ENCODE measurements at regions not wholly inside any gene's neighbourhood (a gene's known extent, or its start where the extent isn't known, plus 50 kb on each side); places are given as distances from the start of the nearest gene placed in this dataset.
A peak's percentile ranks its signal among the peaks of the same experiment; 100 is the strongest.
"Not testable (repeated sequence)": the region's sequence is repeated elsewhere in the genome, so short reads cannot be mapped to it uniquely, and the experiment has no call there.

- DNase-seq (ENCODE audit: low spot score), result not testable (repeated sequence)
Measured at GRCh38 chr17:26936645-26937044, 357.3 kb upstream of the WSB1 start.

GRCh38 chr17:26937750-26938322 lies 356.1 kb upstream of the WSB1 start:
- not testable (repeated sequence) for DNase-seq (ENCODE audit: low spot score)

GRCh38 chr17:26939755-26940154 lies 354.2 kb upstream of the WSB1 start:
- DNase-seq (ENCODE audit: low spot score), result not testable (repeated sequence)

GRCh38 chr17:26940587-26940986 lies 353.3 kb upstream of the WSB1 start:
- not testable (repeated sequence) for DNase-seq (ENCODE audit: low spot score)

- no peak for DNase-seq (ENCODE audit: low spot score)
Measured at GRCh38 chr17:26962255-26963162, 331.4 kb upstream of the WSB1 start.

- DNase-seq (ENCODE audit: low spot score), result no peak
Measured at GRCh38 chr17:26963163-26963503, 330.8 kb upstream of the WSB1 start.

- not testable (repeated sequence) for DNase-seq (ENCODE audit: low spot score)
Measured at GRCh38 chr17:26965898-26966624, 327.9 kb upstream of the WSB1 start.

GRCh38 chr17:26966625-26967179 lies 327.2 kb upstream of the WSB1 start:
- not testable (repeated sequence) for DNase-seq (ENCODE audit: low spot score)

GRCh38 chr17:26981845-26982425 lies 312.0 kb upstream of the WSB1 start:
- DNase-seq (ENCODE audit: low spot score), result not testable (repeated sequence)

- not testable (repeated sequence) for DNase-seq (ENCODE audit: low spot score)
Measured at GRCh38 chr17:26982563-26982962, 311.4 kb upstream of the WSB1 start.

- DNase-seq (ENCODE audit: low spot score), result peak; percentile 38
Measured at GRCh38 chr17:26987851-26988250, 306.1 kb upstream of the WSB1 start.

GRCh38 chr17:26994648-26995047 lies 299.3 kb upstream of the WSB1 start:
- DNase-seq (ENCODE audit: low spot score), result not testable (repeated sequence)

- not testable (repeated sequence) for DNase-seq (ENCODE audit: low spot score)
Measured at GRCh38 chr17:26996146-26996916, 297.6 kb upstream of the WSB1 start.

- not testable (repeated sequence) for DNase-seq (ENCODE audit: low spot score)
Measured at GRCh38 chr17:27007734-27008531, 286.0 kb upstream of the WSB1 start.

- DNase-seq (ENCODE audit: low spot score), result no peak
Measured at GRCh38 chr17:27009087-27009486, 284.8 kb upstream of the WSB1 start.

GRCh38 chr17:27010138-27010537 lies 283.8 kb upstream of the WSB1 start:
- DNase-seq (ENCODE audit: low spot score), result not testable (repeated sequence)

- not testable (repeated sequence) for DNase-seq (ENCODE audit: low spot score)
Measured at GRCh38 chr17:27030552-27030951, 263.4 kb upstream of the WSB1 start.

GRCh38 chr17:27038676-27039075 lies 255.2 kb upstream of the WSB1 start:
- peak; percentile 25 for DNase-seq (ENCODE audit: low spot score)

GRCh38 chr17:27045039-27045438 lies 248.9 kb upstream of the WSB1 start:
- not testable (repeated sequence) for DNase-seq (ENCODE audit: low spot score)

Measured in A172 (cell line).